ENCODE measurements at regions not wholly inside any gene's neighbourhood (a gene's known extent, or its start where the extent isn't known, plus 50 kb on each side); places are given as distances from the start of the nearest gene placed in this dataset.
"Not testable (repeated sequence)": the region's sequence is repeated elsewhere in the genome, so short reads cannot be mapped to it uniquely, and the experiment has no call there.

GRCh38 chr5:105057001-105057436 lies 1494.4 kb upstream of the NUDT12 start:
- WGBS (ENCODE audit: extremely low coverage, insufficient coverage, low lambda C conversion rate): no CpG with 5 or more reads among the region's 3 CpGs
- H3K18ac ChIP-seq (ENCODE audit: low read length): no peak overlapping the region
- no peaks in the 10 kb centered on the region for H3K27me3 ChIP-seq (ENCODE audit: insufficient read depth, low read length, poor library complexity)
- H3K4me2 ChIP-seq (ENCODE audit: low read length): no peak overlapping the region
- H3K4me1 ChIP-seq (ENCODE audit: control insufficient read depth, low read depth, low read length): no peaks in the 10 kb centered on the region
- H4K8ac ChIP-seq (ENCODE audit: low read depth, low read length): no peak overlapping the region
- no peak overlapping the region for H3K4ac ChIP-seq (ENCODE audit: low read depth, low read length)
- no peak for DNase-seq
- H2AK5ac ChIP-seq (ENCODE audit: low read length): no peak overlapping the region
- no peaks in the 10 kb centered on the region for H3K79me1 ChIP-seq (ENCODE audit: low read length)
- H3K36me3 ChIP-seq (ENCODE audit: control insufficient read depth, insufficient read depth, low read length): no peaks in the 10 kb centered on the region
- H4K5ac ChIP-seq (ENCODE audit: low read length): no peak overlapping the region
- H3K79me2 ChIP-seq (ENCODE audit: control insufficient read depth, insufficient read depth, low read length): no peaks in the 10 kb centered on the region
- H2BK5ac ChIP-seq (ENCODE audit: low read length): no peak overlapping the region
- no peak overlapping the region for H3K56ac ChIP-seq (ENCODE audit: low read length)
- H3K23ac ChIP-seq (ENCODE audit: low read length): no peak overlapping the region
- H3K27ac ChIP-seq (ENCODE audit: low read depth, low read length): no peak overlapping the region
- H3K4me3 ChIP-seq (ENCODE audit: low read length): no peak overlapping the region
- H3K9ac ChIP-seq (ENCODE audit: low read length): no peak overlapping the region
- H2BK15ac ChIP-seq (replicated peaks; ENCODE audit: low read depth): no peak overlapping the region
- no peak overlapping the region for H2BK120ac ChIP-seq (ENCODE audit: low read depth, low read length)

- DNase-seq: no peak
- Histone ChIP-seq H3K27me3 (ENCODE audit: insufficient read depth, low read length, poor library complexity) (no peaks in the 10 kb centered on the region), H3K4ac (ENCODE audit: low read depth, low read length) (no peak overlapping the region), H3K4me3 (ENCODE audit: low read length) (no peak overlapping the region), H2BK15ac (replicated peaks; ENCODE audit: low read depth) (no peak overlapping the region), H2BK120ac (ENCODE audit: low read depth, low read length) (no peak overlapping the region), H3K79me2 (ENCODE audit: control insufficient read depth, insufficient read depth, low read length) (no peaks in the 10 kb centered on the region), H2AK5ac (ENCODE audit: low read length) (no peak overlapping the region), H3K23ac (ENCODE audit: low read length) (no peak overlapping the region), H3K4me2 (ENCODE audit: low read length) (no peak overlapping the region), H3K4me1 (ENCODE audit: control insufficient read depth, low read depth, low read length) (no peaks in the 10 kb centered on the region), H3K9ac (ENCODE audit: low read length) (no peak overlapping the region), H3K56ac (ENCODE audit: low read length) (no peak overlapping the region), H3K79me1 (ENCODE audit: low read length) (no peaks in the 10 kb centered on the region), H4K8ac (ENCODE audit: low read depth, low read length) (no peak overlapping the region), H3K27ac (ENCODE audit: low read depth, low read length) (no peak overlapping the region), H4K5ac (ENCODE audit: low read length) (no peak overlapping the region), H3K36me3 (ENCODE audit: control insufficient read depth, insufficient read depth, low read length) (no peaks in the 10 kb centered on the region), H2BK5ac (ENCODE audit: low read length) (no peak overlapping the region), H3K18ac (ENCODE audit: low read length) (no peak overlapping the region)
- WGBS (ENCODE audit: extremely low coverage, insufficient coverage, low lambda C conversion rate): no CpG with 5 or more reads among the region's 2 CpGs
Observed at GRCh38 chr5:105054406-105054805, 1491.8 kb upstream of the NUDT12 start.

- Histone ChIP-seq H3K4ac (ENCODE audit: low read depth, low read length) (no peak overlapping the region), H2BK120ac (ENCODE audit: low read depth, low read length) (no peak overlapping the region), H3K56ac (ENCODE audit: low read length) (no peak overlapping the region), H3K18ac (ENCODE audit: low read length) (no peak overlapping the region), H3K9ac (ENCODE audit: low read length) (no peak overlapping the region), H2AK5ac (ENCODE audit: low read length) (no peak overlapping the region), H3K79me2 (ENCODE audit: control insufficient read depth, insufficient read depth, low read length) (no peaks in the 10 kb centered on the region), H3K4me3 (ENCODE audit: low read length) (no peak overlapping the region), H2BK5ac (ENCODE audit: low read length) (no peak overlapping the region), H2BK15ac (replicated peaks; ENCODE audit: low read depth) (no peak overlapping the region), H4K8ac (ENCODE audit: low read depth, low read length) (no peak overlapping the region), H3K4me1 (ENCODE audit: control insufficient read depth, low read depth, low read length) (no peaks in the 10 kb centered on the region), H3K4me2 (ENCODE audit: low read length) (no peak overlapping the region), H4K5ac (ENCODE audit: low read length) (no peak overlapping the region), H3K79me1 (ENCODE audit: low read length) (no peaks in the 10 kb centered on the region), H3K27ac (ENCODE audit: low read depth, low read length) (no peak overlapping the region), H3K36me3 (ENCODE audit: control insufficient read depth, insufficient read depth, low read length) (no peaks in the 10 kb centered on the region), H3K27me3 (ENCODE audit: insufficient read depth, low read length, poor library complexity) (no peaks in the 10 kb centered on the region), H3K23ac (ENCODE audit: low read length) (no peak overlapping the region)
- WGBS (ENCODE audit: extremely low coverage, insufficient coverage, low lambda C conversion rate): no CpG with 5 or more reads among the region's 2 CpGs
- DNase-seq: no peak
Observed at GRCh38 chr5:105042623-105043022, 1480.0 kb upstream of the NUDT12 start.

GRCh38 chr5:105036814-105037213 lies 1474.2 kb upstream of the NUDT12 start:
- H4K5ac ChIP-seq (ENCODE audit: low read length); H4K8ac ChIP-seq (ENCODE audit: low read depth, low read length); H3K79me2 ChIP-seq (ENCODE audit: control insufficient read depth, insufficient read depth, low read length); H2AK5ac ChIP-seq (ENCODE audit: low read length); DNase-seq; H3K18ac ChIP-seq (ENCODE audit: low read length); H2BK15ac ChIP-seq (replicated peaks; ENCODE audit: low read depth); H3K56ac ChIP-seq (ENCODE audit: low read length); H3K4me2 ChIP-seq (ENCODE audit: low read length); H3K27me3 ChIP-seq (ENCODE audit: insufficient read depth, low read length, poor library complexity); H2BK5ac ChIP-seq (ENCODE audit: low read length); H3K4ac ChIP-seq (ENCODE audit: low read depth, low read length); H3K4me1 ChIP-seq (ENCODE audit: control insufficient read depth, low read depth, low read length); H3K36me3 ChIP-seq (ENCODE audit: control insufficient read depth, insufficient read depth, low read length); H2BK120ac ChIP-seq (ENCODE audit: low read depth, low read length); H3K23ac ChIP-seq (ENCODE audit: low read length); H3K4me3 ChIP-seq (ENCODE audit: low read length); H3K79me1 ChIP-seq (ENCODE audit: low read length); H3K27ac ChIP-seq (ENCODE audit: low read depth, low read length); H3K9ac ChIP-seq (ENCODE audit: low read length): not testable (repeated sequence)
- WGBS (ENCODE audit: extremely low coverage, insufficient coverage, low lambda C conversion rate): no CpG with 5 or more reads among the region's 3 CpGs

- Histone ChIP-seq H3K4me2 (ENCODE audit: low read length) (no peak overlapping the region), H3K36me3 (ENCODE audit: control insufficient read depth, insufficient read depth, low read length) (no peaks in the 10 kb centered on the region), H3K4ac (ENCODE audit: low read depth, low read length) (no peak overlapping the region), H2BK15ac (replicated peaks; ENCODE audit: low read depth) (no peak overlapping the region), H3K23ac (ENCODE audit: low read length) (no peak overlapping the region), H3K27me3 (ENCODE audit: insufficient read depth, low read length, poor library complexity) (no peaks in the 10 kb centered on the region), H3K79me2 (ENCODE audit: control insufficient read depth, insufficient read depth, low read length) (no peaks in the 10 kb centered on the region), H2BK120ac (ENCODE audit: low read depth, low read length) (no peak overlapping the region), H3K4me3 (ENCODE audit: low read length) (no peak overlapping the region), H4K8ac (ENCODE audit: low read depth, low read length) (no peak overlapping the region), H3K56ac (ENCODE audit: low read length) (no peak overlapping the region), H2AK5ac (ENCODE audit: low read length) (no peak overlapping the region), H3K27ac (ENCODE audit: low read depth, low read length) (no peak overlapping the region), H3K18ac (ENCODE audit: low read length) (no peak overlapping the region), H3K9ac (ENCODE audit: low read length) (no peak overlapping the region), H4K5ac (ENCODE audit: low read length) (no peak overlapping the region), H2BK5ac (ENCODE audit: low read length) (no peak overlapping the region), H3K79me1 (ENCODE audit: low read length) (no peaks in the 10 kb centered on the region), H3K4me1 (ENCODE audit: control insufficient read depth, low read depth, low read length) (no peaks in the 10 kb centered on the region)
- DNase-seq: no peak
Observed at GRCh38 chr5:105034401-105034763, 1471.8 kb upstream of the NUDT12 start.

GRCh38 chr5:105033637-105034400 lies 1471.2 kb upstream of the NUDT12 start:
- no peak overlapping the region for H4K5ac ChIP-seq (ENCODE audit: low read length)
- no peak overlapping the region for H4K8ac ChIP-seq (ENCODE audit: low read depth, low read length)
- no peak overlapping the region for H2BK120ac ChIP-seq (ENCODE audit: low read depth, low read length)
- no peak for DNase-seq
- H3K36me3 ChIP-seq (ENCODE audit: control insufficient read depth, insufficient read depth, low read length): no peaks in the 10 kb centered on the region
- no peak overlapping the region for H3K23ac ChIP-seq (ENCODE audit: low read length)
- no peak overlapping the region for H3K27ac ChIP-seq (ENCODE audit: low read depth, low read length)
- no CpG with 5 or more reads among the region's 6 CpGs for WGBS (ENCODE audit: extremely low coverage, insufficient coverage, low lambda C conversion rate)
- H3K4ac ChIP-seq (ENCODE audit: low read depth, low read length): no peak overlapping the region
- no peaks in the 10 kb centered on the region for H3K4me1 ChIP-seq (ENCODE audit: control insufficient read depth, low read depth, low read length)
- H3K79me1 ChIP-seq (ENCODE audit: low read length): no peaks in the 10 kb centered on the region
- no peaks in the 10 kb centered on the region for H3K27me3 ChIP-seq (ENCODE audit: insufficient read depth, low read length, poor library complexity)
- no peak overlapping the region for H2BK5ac ChIP-seq (ENCODE audit: low read length)
- no peak overlapping the region for H3K56ac ChIP-seq (ENCODE audit: low read length)
- H2AK5ac ChIP-seq (ENCODE audit: low read length): no peak overlapping the region
- H3K9ac ChIP-seq (ENCODE audit: low read length): no peak overlapping the region
- H2BK15ac ChIP-seq (replicated peaks; ENCODE audit: low read depth): no peak overlapping the region
- no peaks in the 10 kb centered on the region for H3K79me2 ChIP-seq (ENCODE audit: control insufficient read depth, insufficient read depth, low read length)
- H3K4me2 ChIP-seq (ENCODE audit: low read length): no peak overlapping the region
- no peak overlapping the region for H3K4me3 ChIP-seq (ENCODE audit: low read length)
- H3K18ac ChIP-seq (ENCODE audit: low read length): no peak overlapping the region
